Fibroblast of villous mesenchyme (primary cell): ENCODE measurements at regions not wholly inside any gene's neighbourhood (a gene's known extent, or its start where the extent isn't known, plus 50 kb on each side); places are given as distances from the start of the nearest gene placed in this dataset.

Experiments
- DNase-seq: peaks from one replicate; pipeline ENCODE4 v3.0.0-alpha.2; 2010; ENCODE audit warnings: low read depth
- H3K4me3 ChIP-seq: 2 replicates; pipeline ENCODE4 v1.5.1; 2011; ENCODE audit warnings: low read depth, mild to moderate bottlenecking, low read length
- CTCF ChIP-seq: IDR thresholded peaks from 2 replicates; pipeline ENCODE4 v1.5.1; 2012; ENCODE audit warnings: low read depth, mild to moderate bottlenecking, low read length; ENCODE audit not compliant: insufficient read depth

- no peak for TF ChIP-seq CTCF
- H3K4me3 ChIP-seq = no peak overlapping the region
- peak; percentile 83 for DNase-seq
Measured at GRCh38 chr12:124487066-124487833, 80.2 kb downstream of the NCOR2 start.

GRCh38 chr12:124486346-124486963, 81.0 kb downstream of the NCOR2 start:
- H3K4me3 ChIP-seq = no peak overlapping the region
- DNase-seq = no peak
- no peak for TF ChIP-seq CTCF

- TF ChIP-seq CTCF = no peak
- H3K4me3 ChIP-seq = no peak overlapping the region
Measured at GRCh38 chr12:124485371-124485770, 82.0 kb downstream of the NCOR2 start.

GRCh38 chr12:124484526-124484953, 82.9 kb downstream of the NCOR2 start:
- no peak overlapping the region for H3K4me3 ChIP-seq
- no peak for TF ChIP-seq CTCF
- DNase-seq = no peak

More at GRCh38 chr12:124485371-124485770, 82.0 kb downstream of the NCOR2 start:
- no peak for DNase-seq

- TF ChIP-seq CTCF = no peak
- DNase-seq = no peak
Measured at GRCh38 chr12:124484067-124484466, 83.3 kb downstream of the NCOR2 start.

GRCh38 chr12:124482901-124483799, 84.3 kb downstream of the NCOR2 start:
- H3K4me3 ChIP-seq = no peak overlapping the region

More at GRCh38 chr12:124484067-124484466, 83.3 kb downstream of the NCOR2 start:
- no peak overlapping the region for H3K4me3 ChIP-seq

More at GRCh38 chr12:124482901-124483799, 84.3 kb downstream of the NCOR2 start:
- TF ChIP-seq CTCF = no peak
- no peak for DNase-seq
